Hepatocyte (in vitro differentiated cells): ENCODE measurements at regions not wholly inside any gene's neighbourhood (a gene's known extent, or its start where the extent isn't known, plus 50 kb on each side); places are given as distances from the start of the nearest gene placed in this dataset.

Source experiments
- DNase-seq: peaks from one replicate; pipeline ENCODE4 v3.0.0-alpha.2; 2016; ENCODE audit warnings: low spot score
- H2AFZ ChIP-seq: fragments of 200-600 bp; sonication (generic); 2 replicates; pipeline ENCODE4 v1.6.0; 2016; ENCODE audit warnings: antibody characterized with exemption, mild to moderate bottlenecking
- H3K27ac ChIP-seq: fragments of 200-600 bp; sonication (generic); 2 replicates; pipeline ENCODE4 v1.5.1; 2016; ENCODE audit warnings: mild to moderate bottlenecking
- H3K27me3 ChIP-seq: fragments of 200-600 bp; sonication (generic); 2 replicates; pipeline ENCODE4 v1.6.1; 2016
- H3K36me3 ChIP-seq: fragments of 200-600 bp; sonication (generic); replicated peaks from 2 replicates; pipeline ENCODE4 v1.5.1; 2016; ENCODE audit warnings: low read depth; ENCODE audit not compliant: insufficient read depth
- H3K4me1 ChIP-seq: fragments of 200-600 bp; sonication (generic); 2 replicates; pipeline ENCODE4 v1.5.1; 2016; ENCODE audit warnings: mild to moderate bottlenecking, moderate library complexity; ENCODE audit not compliant: insufficient read depth
- H3K4me2 ChIP-seq: fragments of 200-600 bp; sonication (generic); 2 replicates; pipeline ENCODE4 v1.6.0; 2016
- H3K4me3 ChIP-seq: fragments of 200-600 bp; sonication (generic); 2 replicates; pipeline ENCODE4 v1.5.1; 2016; ENCODE audit warnings: mild to moderate bottlenecking
- H3K79me2 ChIP-seq: fragments of 200-600 bp; sonication (generic); 2 replicates; pipeline ENCODE4 v1.6.0; 2017; ENCODE audit warnings: mild to moderate bottlenecking
- H3K9me2 ChIP-seq: fragments of 200-600 bp; sonication (generic); replicated peaks from 2 replicates; pipeline ENCODE4 v1.6.0; 2017; ENCODE audit warnings: mild to moderate bottlenecking; ENCODE audit not compliant: insufficient read depth
- H3K9me3 ChIP-seq: fragments of 200-600 bp; sonication (generic); 2 replicates; pipeline ENCODE4 v1.5.1; 2016; ENCODE audit warnings: low read depth, mild to moderate bottlenecking
- H4K20me1 ChIP-seq: fragments of 200-600 bp; sonication (generic); 2 replicates; pipeline ENCODE4 v1.6.0; 2016; ENCODE audit warnings: mild to moderate bottlenecking; ENCODE audit not compliant: insufficient read depth, poor library complexity, severe bottlenecking
- EZH2 ChIP-seq: fragments of 200-600 bp; sonication (generic); IDR thresholded peaks from 2 replicates; pipeline ENCODE4 v1.6.1; 2016; ENCODE audit warnings: antibody characterized with exemption, mild to moderate bottlenecking, borderline replicate concordance
- EZH2phosphoT487 ChIP-seq: fragments of 200-600 bp; sonication (generic); IDR thresholded peaks from one replicate; pipeline ENCODE4 v1.6.1; 2018; ENCODE audit warnings: antibody characterized with exemption, mild to moderate bottlenecking, low read depth, moderate library complexity; ENCODE audit not compliant: unreplicated experiment, severe bottlenecking
- WGBS: methylation state at CpG from one replicate; pipeline ENCODE4 v1.1.6; 2016; ENCODE audit warnings: low lambda C conversion rate; ENCODE audit errors: missing lambda C conversion rate; 5-methylcytosine and 5-hydroxymethylcytosine counted together
- TF ChIP-seq, protein P1 (sequence below): fragments of 200-600 bp; sonication (generic); IDR thresholded peaks from 2 replicates; pipeline ENCODE4 v1.5.1; 2016; ENCODE audit warnings: antibody characterized with exemption, mild to moderate bottlenecking; ENCODE audit not compliant: poor library complexity

DNA sequence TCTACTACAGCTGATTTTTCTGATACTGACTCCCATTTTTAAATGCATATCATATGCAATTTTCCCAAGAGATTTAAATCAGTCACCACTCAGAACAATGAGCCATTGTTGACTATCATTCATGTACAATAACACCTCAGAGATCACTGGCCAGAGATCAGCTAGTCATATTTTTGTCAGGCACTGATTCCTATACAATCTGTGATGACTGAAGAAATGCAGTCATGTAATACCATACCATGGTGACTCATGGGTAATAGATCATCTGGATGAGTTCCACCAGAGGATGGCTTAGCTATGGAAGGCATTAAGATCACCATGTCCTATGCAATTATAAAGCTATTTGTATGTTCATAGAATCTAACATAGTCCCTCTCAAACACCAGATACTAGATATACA, 285.7 kb upstream of the DCC start:
- Histone ChIP-seq H3K79me2 (no peaks in the 10 kb centered on the region), H3K27me3 (no peaks in the 10 kb centered on the region), H3K9me3 (no peaks in the 10 kb centered on the region), H3K4me2 (no peak overlapping the region), H3K27ac (no peak overlapping the region), H3K4me1 (no peaks in the 10 kb centered on the region), H3K9me2 (no peaks in the 10 kb centered on the region), H3K4me3 (no peak overlapping the region), H4K20me1 (no peaks in the 10 kb centered on the region), H2AFZ (no peak overlapping the region), H3K36me3 (no peaks in the 10 kb centered on the region)
- no peak for DNase-seq
- TF ChIP-seq, protein P1, sequence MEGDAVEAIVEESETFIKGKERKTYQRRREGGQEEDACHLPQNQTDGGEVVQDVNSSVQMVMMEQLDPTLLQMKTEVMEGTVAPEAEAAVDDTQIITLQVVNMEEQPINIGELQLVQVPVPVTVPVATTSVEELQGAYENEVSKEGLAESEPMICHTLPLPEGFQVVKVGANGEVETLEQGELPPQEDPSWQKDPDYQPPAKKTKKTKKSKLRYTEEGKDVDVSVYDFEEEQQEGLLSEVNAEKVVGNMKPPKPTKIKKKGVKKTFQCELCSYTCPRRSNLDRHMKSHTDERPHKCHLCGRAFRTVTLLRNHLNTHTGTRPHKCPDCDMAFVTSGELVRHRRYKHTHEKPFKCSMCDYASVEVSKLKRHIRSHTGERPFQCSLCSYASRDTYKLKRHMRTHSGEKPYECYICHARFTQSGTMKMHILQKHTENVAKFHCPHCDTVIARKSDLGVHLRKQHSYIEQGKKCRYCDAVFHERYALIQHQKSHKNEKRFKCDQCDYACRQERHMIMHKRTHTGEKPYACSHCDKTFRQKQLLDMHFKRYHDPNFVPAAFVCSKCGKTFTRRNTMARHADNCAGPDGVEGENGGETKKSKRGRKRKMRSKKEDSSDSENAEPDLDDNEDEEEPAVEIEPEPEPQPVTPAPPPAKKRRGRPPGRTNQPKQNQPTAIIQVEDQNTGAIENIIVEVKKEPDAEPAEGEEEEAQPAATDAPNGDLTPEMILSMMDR = no peak
- no peak for TF ChIP-seq EZH2phosphoT487

DNA sequence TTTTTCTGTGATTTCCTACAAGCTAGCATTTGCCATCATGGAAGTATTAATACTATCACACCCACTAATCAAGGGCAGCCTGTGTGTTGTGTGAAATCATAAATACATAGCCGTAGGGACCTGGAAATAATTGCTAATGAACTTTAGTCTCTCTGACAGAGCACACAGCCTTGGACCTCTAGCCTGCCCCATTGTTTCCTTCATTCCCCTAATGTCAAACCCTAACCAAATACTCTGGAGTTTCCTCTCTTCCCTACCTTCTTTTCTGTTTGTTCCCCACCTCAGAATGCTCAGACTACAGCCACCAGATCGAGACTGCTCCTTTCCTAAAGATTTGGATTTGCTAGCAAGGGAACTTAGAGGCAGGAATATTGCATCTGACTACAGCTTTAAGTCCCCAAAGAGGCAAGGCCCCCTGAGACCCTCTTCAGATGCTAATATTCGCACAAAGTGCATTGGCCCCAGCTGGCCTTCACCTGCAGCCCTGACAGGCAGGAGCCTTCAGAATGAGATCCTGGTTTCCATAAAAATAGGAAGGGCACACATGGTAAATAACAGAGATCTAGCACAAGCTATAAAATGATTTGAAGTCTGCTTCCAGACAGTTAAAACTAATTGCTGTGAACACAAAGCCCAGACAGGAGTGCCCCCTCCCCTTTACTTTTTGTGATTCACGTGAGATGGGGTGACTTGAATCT, 279.2 kb upstream of the DCC start:
- Histone ChIP-seq H2AFZ (no peak overlapping the region), H3K4me2 (peak overlapping the region; percentile 37), H3K4me3 (no peak overlapping the region), H3K4me1 (peaks cover 9% of the 10 kb centered on the region), H4K20me1 (no peaks in the 10 kb centered on the region), H3K9me2 (no peaks in the 10 kb centered on the region), H3K27me3 (no peaks in the 10 kb centered on the region), H3K36me3 (no peaks in the 10 kb centered on the region), H3K79me2 (no peaks in the 10 kb centered on the region), H3K27ac (peak overlapping the region; percentile 57), H3K9me3 (no peaks in the 10 kb centered on the region)
- WGBS = 34% methylated on average over 4 of the region's 4 CpGs
- DNase-seq = no peak
- TF ChIP-seq, protein P1 = no peak
- TF ChIP-seq EZH2 = no peak
- TF ChIP-seq EZH2phosphoT487 = no peak

- H3K36me3 ChIP-seq = no peaks in the 10 kb centered on the region
- no peaks in the 10 kb centered on the region for H3K27me3 ChIP-seq
- peaks cover 9% of the 10 kb centered on the region for H3K4me1 ChIP-seq
- peaks cover 8% of the 10 kb centered on the region for H3K9me3 ChIP-seq
- no peak overlapping the region for H3K4me2 ChIP-seq
- no peak overlapping the region for H2AFZ ChIP-seq
- no peaks in the 10 kb centered on the region for H3K79me2 ChIP-seq
- TF ChIP-seq EZH2 = no peak
- 55% methylated on average over 2 of the region's 2 CpGs for whole genome bisulfite sequencing
- no peak overlapping the region for H3K4me3 ChIP-seq
- H4K20me1 ChIP-seq = no peaks in the 10 kb centered on the region
- no peak for DNase-seq
- H3K27ac ChIP-seq = no peak overlapping the region
- no peaks in the 10 kb centered on the region for H3K9me2 ChIP-seq
These were observed 276.1 kb upstream of the DCC start for GRCh38 chr18:52063923-52064322.

DNA sequence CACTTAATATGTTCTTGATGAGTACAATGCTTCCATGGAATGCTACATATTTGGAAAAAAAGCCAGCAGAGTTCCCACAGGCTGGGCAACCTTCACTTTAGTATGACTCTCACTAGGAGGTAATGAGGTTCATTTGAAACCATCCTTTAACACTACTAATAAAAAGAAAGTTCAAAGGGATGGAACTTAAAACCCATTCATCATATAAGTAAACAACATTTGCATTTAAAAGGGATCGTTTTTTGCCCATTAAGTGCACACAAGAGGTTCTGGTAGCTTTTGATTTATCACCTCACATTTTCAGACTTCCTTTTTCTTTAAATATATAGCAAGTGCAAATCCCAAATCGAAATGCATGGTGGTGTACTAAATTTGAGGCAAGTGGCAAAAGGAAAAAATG, 270.8 kb upstream of the DCC start:
- peak overlapping the region; percentile 3 for H3K4me2 ChIP-seq
- H3K36me3 ChIP-seq = no peaks in the 10 kb centered on the region
- H3K27ac ChIP-seq = peak overlapping the region; percentile 88
- TF ChIP-seq EZH2 (no peak), EZH2phosphoT487 (no peak)
- TF ChIP-seq, protein P1 = no peak
- H2AFZ ChIP-seq = no peak overlapping the region
- peaks cover 8% of the 10 kb centered on the region for H3K9me3 ChIP-seq
- peaks cover 4% of the 10 kb centered on the region for H3K4me1 ChIP-seq
- no peaks in the 10 kb centered on the region for H3K79me2 ChIP-seq
- no peaks in the 10 kb centered on the region for H3K9me2 ChIP-seq
- H3K4me3 ChIP-seq = no peak overlapping the region
- no peaks in the 10 kb centered on the region for H4K20me1 ChIP-seq
- H3K27me3 ChIP-seq = no peaks in the 10 kb centered on the region
- WGBS = 34% methylated on average over 2 of the region's 2 CpGs
- no peak for DNase-seq
